Astrocyte of the spinal cord (primary cell): ENCODE measurements at regions not wholly inside any gene's neighbourhood (a gene's known extent, or its start where the extent isn't known, plus 50 kb on each side); places are given as distances from the start of the nearest gene placed in this dataset.

Source experiments
- DNase-seq: peaks from one replicate; pipeline ENCODE4 v3.0.0; 2011; ENCODE audit warnings: low read depth, low spot score
- H3K4me3 ChIP-seq: 2 replicates; pipeline ENCODE4 v1.5.1; 2011; ENCODE audit warnings: low read depth, mild to moderate bottlenecking, low read length, moderate library complexity
- CTCF ChIP-seq: IDR thresholded peaks from 2 replicates; pipeline ENCODE4 v1.5.1; 2012; ENCODE audit warnings: low read depth, mild to moderate bottlenecking, low read length, inconsistent platforms
- in situ Hi-C: cut with HindIII; loops from 2 replicates; pipeline ENCODE4 v1.10.0; 2017; ENCODE audit warnings: low sequenced_read_pairs

GRCh38 chr1:201602413-201603265 lies 63.7 kb downstream of the NAV1 start:
- in situ Hi-C loops = no loop called here
- no peak for TF ChIP-seq CTCF
- DNase-seq = peak; percentile 96
- no peak overlapping the region for H3K4me3 ChIP-seq

DNA sequence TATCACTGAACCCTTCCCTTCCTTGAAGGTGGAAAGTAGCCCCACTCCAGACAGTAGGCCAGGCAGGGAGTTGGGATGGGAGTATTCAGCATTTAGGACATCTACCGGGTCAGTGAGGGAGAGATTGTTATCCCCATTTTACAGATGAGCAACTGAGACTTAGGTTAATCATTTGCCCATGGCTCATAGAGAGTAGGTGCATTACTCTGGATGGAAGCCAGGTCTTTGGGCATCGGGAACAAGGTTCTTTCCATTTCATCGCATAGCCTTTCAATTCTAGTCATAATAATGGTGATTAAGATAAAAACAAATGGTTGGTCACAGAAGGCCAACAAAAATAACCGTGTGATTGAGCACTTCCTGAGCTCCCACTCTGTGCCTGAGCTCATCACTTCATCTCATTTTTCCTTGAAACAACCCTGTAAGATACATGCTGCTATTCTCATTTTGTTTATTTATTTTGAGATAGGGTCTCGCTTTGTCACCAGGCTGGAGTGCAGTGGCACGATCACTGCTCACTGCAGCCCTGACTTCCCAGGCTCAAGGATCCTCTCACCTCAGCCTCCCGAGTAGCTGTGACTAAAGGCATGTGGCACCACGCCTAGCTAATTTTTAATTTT lies 64.8 kb downstream of the NAV1 start:
- no peak overlapping the region for H3K4me3 ChIP-seq
- in situ Hi-C loops = no loop called here
- DNase-seq = peak; percentile 63
- no peak for TF ChIP-seq CTCF

- DNase-seq = no peak
- no peak overlapping the region for H3K4me3 ChIP-seq
- TF ChIP-seq CTCF = no peak
- in situ Hi-C loops = no loop called here
Measured at GRCh38 chr1:201605385-201606010, 66.6 kb downstream of the NAV1 start.

DNA sequence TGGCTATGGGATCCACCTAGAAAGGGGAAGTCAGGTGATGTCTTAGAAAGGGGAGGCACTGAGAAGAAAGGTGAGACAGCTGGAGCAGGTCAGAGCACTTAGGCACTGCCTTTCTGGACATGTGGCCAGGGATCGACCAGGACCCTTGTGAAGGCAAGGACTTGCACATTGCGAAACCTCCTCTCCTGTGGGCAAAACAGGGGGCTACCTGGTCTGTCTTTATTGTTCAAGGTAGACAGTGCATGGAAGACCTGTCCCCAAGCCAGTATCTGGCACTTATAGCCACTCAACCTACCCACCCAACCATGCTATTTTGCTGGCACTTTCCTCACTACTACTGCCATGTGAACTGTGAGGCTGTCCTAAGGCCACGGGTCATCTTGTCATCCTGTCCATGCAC lies 67.2 kb downstream of the NAV1 start:
- no peak for TF ChIP-seq CTCF
- DNase-seq = no peak
- in situ Hi-C loops = no loop called here
- no peak overlapping the region for H3K4me3 ChIP-seq

- no peak overlapping the region for H3K4me3 ChIP-seq
- in situ Hi-C loops = no loop called here
- no peak for DNase-seq
- no peak for TF ChIP-seq CTCF
Measured at GRCh38 chr1:201606623-201607022, 67.7 kb downstream of the NAV1 start.

DNA sequence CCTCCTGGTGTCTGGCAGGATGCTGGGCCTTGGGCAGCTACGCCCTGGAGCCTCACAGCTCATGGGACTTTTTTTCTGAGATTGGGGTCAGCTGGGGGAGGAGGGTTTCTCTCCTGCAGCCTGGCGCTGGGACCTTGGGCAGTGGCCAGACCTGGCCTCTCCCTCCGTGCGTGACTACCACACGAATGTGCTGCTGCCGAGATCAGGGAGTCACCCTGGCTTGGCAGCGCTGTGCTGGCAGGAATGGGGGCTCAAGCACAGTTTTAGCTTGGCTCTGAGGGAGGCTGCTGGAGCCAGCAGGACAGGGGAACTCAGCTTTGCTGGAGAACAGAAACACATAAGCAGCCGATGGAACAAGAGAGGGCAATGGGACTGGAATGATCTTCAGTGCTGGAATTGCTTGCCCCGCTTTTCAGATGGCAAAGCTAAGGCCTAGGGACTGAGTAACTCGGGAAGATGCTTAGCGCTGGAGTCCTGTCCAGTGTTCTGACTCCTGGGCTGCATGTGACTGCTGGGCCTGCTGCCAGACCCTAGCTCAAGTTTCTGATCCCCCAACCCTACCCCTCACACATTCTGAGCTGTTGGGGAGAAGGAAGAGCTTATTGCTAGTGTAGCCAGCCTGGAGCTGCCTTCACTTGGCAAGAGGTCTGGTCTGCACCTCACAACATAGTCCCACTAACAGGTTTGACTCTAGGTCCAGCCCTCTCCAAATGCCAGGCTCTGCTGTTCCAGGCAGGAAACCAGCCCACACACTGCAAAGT lies 69.9 kb downstream of the NAV1 start:
- H3K4me3 ChIP-seq = no peak overlapping the region
- no peak for DNase-seq
- in situ Hi-C loops = no loop called here
- TF ChIP-seq CTCF = no peak
